DOHH2 (cell line): ENCODE measurements at regions not wholly inside any gene's neighbourhood (a gene's known extent, or its start where the extent isn't known, plus 50 kb on each side); places are given as distances from the start of the nearest gene placed in this dataset.

Experiments
- H3F3A ChIP-seq: fragments of 200-600 bp; sonication (generic), shearing (Covaris generic); 2 replicates; pipeline ENCODE4 v1.6.0; 2016; ENCODE audit warnings: antibody characterized with exemption, mild to moderate bottlenecking; ENCODE audit not compliant: control insufficient read depth, insufficient read depth
- H3K27ac ChIP-seq: fragments of 200-600 bp; sonication (generic); 2 replicates; pipeline ENCODE4 v1.5.1; 2014; ENCODE audit warnings: low read depth, mild to moderate bottlenecking, low read length, moderate library complexity
- H3K27me3 ChIP-seq: fragments of 200-600 bp; sonication (generic); 2 replicates; pipeline ENCODE4 v1.6.1; 2014; ENCODE audit warnings: mild to moderate bottlenecking, low read length, mixed read lengths; ENCODE audit not compliant: control insufficient read depth
- H3K36me3 ChIP-seq: fragments of 200-600 bp; sonication (generic); 2 replicates; pipeline ENCODE4 v1.6.1; 2014; ENCODE audit warnings: mild to moderate bottlenecking, low read length, moderate library complexity, mixed read lengths; ENCODE audit not compliant: control insufficient read depth
- H3K4me1 ChIP-seq: fragments of 200-600 bp; sonication (generic); 2 replicates; pipeline ENCODE4 v1.6.1; 2014; ENCODE audit warnings: mild to moderate bottlenecking, low read length, mixed read lengths; ENCODE audit not compliant: control insufficient read depth
- H3K4me2 ChIP-seq: fragments of 200-600 bp; sonication (generic); 2 replicates; pipeline ENCODE4 v1.6.0; 2014; ENCODE audit warnings: mild to moderate bottlenecking, low read length, moderate library complexity
- H3K4me3 ChIP-seq: fragments of 200-600 bp; sonication (generic); 2 replicates; pipeline ENCODE4 v1.5.1; 2014; ENCODE audit warnings: mild to moderate bottlenecking, low read length, mixed read lengths
- H3K79me2 ChIP-seq: fragments of 200-600 bp; sonication (generic); 2 replicates; pipeline ENCODE4 v1.6.1; 2014; ENCODE audit warnings: mild to moderate bottlenecking, low read length, mixed read lengths; ENCODE audit not compliant: control insufficient read depth
- H3K9me2 ChIP-seq: fragments of 200-600 bp; sonication (generic); replicated peaks from 2 replicates; pipeline ENCODE4 v1.6.1; 2014; ENCODE audit warnings: mild to moderate bottlenecking, low read length, mixed read lengths; ENCODE audit not compliant: control insufficient read depth
- H3K9me3 ChIP-seq: fragments of 200-600 bp; sonication (generic); 2 replicates; pipeline ENCODE4 v1.6.1; 2014; ENCODE audit warnings: antibody characterized with exemption, low read length, mixed read lengths; ENCODE audit not compliant: control insufficient read depth, insufficient read depth
- H4K20me1 ChIP-seq: fragments of 200-600 bp; sonication (generic); 2 replicates; pipeline ENCODE4 v1.6.0; 2014; ENCODE audit warnings: low read depth, mild to moderate bottlenecking, antibody characterized with exemption, low read length, moderate library complexity; ENCODE audit not compliant: control insufficient read depth, insufficient read depth
- EZH2phosphoT487 ChIP-seq: fragments of 200-600 bp; sonication (generic); IDR thresholded peaks from 2 replicates; pipeline ENCODE4 v1.6.1; 2017; ENCODE audit warnings: borderline replicate concordance, mild to moderate bottlenecking, antibody characterized with exemption, low read length, moderate library complexity, mixed read lengths
- TF ChIP-seq, protein P1 (sequence below): fragments of 200-600 bp; sonication (generic); IDR thresholded peaks from one replicate; pipeline ENCODE4 v1.5.1; 2014; ENCODE audit warnings: antibody characterized with exemption, mild to moderate bottlenecking, low read depth, low read length; ENCODE audit not compliant: poor library complexity, severe bottlenecking

DNA sequence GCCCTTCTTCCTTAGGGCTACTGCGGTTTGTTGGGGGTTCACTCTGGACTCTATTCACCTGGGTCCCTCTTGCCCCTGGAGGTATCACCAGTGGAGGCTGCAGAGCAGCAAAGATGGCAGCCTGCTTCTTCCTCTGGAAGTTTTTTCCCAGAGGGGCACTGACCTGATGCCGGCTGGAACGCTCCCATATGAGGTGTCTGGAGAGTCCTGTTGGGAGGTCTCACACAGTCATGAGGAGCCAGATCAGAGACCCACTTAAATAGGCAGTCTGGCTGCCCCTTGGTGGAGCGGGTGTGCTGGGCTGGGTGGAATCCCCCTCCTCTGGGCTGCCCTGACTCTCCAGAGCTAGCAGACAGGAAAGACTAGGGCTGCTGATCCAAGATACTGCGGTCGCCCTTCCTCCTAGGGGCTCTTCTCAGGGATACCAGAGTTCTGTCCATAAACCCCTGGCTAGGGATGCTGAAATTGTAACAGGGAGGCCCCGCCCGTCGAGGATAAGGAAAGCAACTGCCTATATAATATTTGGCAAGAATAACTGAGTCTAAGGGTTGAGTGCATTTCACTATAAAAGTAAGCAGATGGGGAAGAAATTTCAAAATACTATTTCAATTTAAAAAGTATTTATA lies 140.7 kb downstream of the NOL4 start:
- Histone ChIP-seq H3K9me2 (no peaks in the 10 kb centered on the region), H3K79me2 (no peaks in the 10 kb centered on the region), H3K27ac (no peak overlapping the region), H4K20me1 (no peaks in the 10 kb centered on the region), H3K9me3 (no peaks in the 10 kb centered on the region), H3K4me1 (no peaks in the 10 kb centered on the region), H3K4me2 (no peak overlapping the region), H3K27me3 (no peaks in the 10 kb centered on the region), H3K36me3 (no peaks in the 10 kb centered on the region), H3K4me3 (no peak overlapping the region), H3F3A (no peaks in the 10 kb centered on the region)
- no peak for TF ChIP-seq EZH2phosphoT487
- TF ChIP-seq, protein P1, sequence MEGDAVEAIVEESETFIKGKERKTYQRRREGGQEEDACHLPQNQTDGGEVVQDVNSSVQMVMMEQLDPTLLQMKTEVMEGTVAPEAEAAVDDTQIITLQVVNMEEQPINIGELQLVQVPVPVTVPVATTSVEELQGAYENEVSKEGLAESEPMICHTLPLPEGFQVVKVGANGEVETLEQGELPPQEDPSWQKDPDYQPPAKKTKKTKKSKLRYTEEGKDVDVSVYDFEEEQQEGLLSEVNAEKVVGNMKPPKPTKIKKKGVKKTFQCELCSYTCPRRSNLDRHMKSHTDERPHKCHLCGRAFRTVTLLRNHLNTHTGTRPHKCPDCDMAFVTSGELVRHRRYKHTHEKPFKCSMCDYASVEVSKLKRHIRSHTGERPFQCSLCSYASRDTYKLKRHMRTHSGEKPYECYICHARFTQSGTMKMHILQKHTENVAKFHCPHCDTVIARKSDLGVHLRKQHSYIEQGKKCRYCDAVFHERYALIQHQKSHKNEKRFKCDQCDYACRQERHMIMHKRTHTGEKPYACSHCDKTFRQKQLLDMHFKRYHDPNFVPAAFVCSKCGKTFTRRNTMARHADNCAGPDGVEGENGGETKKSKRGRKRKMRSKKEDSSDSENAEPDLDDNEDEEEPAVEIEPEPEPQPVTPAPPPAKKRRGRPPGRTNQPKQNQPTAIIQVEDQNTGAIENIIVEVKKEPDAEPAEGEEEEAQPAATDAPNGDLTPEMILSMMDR, result no peak

DNA sequence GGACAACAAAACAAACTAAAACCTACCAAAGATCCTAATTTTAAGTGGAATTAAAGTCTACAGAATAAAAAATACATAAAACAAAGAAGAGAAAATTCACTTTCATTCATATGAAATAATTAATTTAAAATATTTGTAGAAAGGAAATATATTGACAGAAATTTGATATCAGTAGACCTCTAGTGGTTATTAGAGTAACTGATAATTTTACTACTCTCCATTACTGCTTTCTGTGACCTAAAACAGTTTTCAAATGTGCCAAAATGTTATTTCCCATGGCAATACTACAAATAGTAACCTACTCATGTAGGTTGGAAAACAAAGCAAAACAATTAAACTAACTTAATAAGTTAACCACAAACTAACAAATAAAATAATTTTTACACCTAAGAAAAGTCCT lies 147.1 kb downstream of the NOL4 start:
- H3K9me3 ChIP-seq, result no peaks in the 10 kb centered on the region
- no peaks in the 10 kb centered on the region for H3K79me2 ChIP-seq
- H4K20me1 ChIP-seq, result no peaks in the 10 kb centered on the region
- H3K4me1 ChIP-seq, result no peaks in the 10 kb centered on the region
- H3K27ac ChIP-seq, result no peak overlapping the region
- no peaks in the 10 kb centered on the region for H3K9me2 ChIP-seq
- no peaks in the 10 kb centered on the region for H3F3A ChIP-seq
- H3K4me2 ChIP-seq, result no peak overlapping the region
- H3K4me3 ChIP-seq, result no peak overlapping the region
- H3K27me3 ChIP-seq, result no peaks in the 10 kb centered on the region
- no peaks in the 10 kb centered on the region for H3K36me3 ChIP-seq
- no peak for TF ChIP-seq EZH2phosphoT487
- TF ChIP-seq, protein P1, result peak; percentile 14

DNA sequence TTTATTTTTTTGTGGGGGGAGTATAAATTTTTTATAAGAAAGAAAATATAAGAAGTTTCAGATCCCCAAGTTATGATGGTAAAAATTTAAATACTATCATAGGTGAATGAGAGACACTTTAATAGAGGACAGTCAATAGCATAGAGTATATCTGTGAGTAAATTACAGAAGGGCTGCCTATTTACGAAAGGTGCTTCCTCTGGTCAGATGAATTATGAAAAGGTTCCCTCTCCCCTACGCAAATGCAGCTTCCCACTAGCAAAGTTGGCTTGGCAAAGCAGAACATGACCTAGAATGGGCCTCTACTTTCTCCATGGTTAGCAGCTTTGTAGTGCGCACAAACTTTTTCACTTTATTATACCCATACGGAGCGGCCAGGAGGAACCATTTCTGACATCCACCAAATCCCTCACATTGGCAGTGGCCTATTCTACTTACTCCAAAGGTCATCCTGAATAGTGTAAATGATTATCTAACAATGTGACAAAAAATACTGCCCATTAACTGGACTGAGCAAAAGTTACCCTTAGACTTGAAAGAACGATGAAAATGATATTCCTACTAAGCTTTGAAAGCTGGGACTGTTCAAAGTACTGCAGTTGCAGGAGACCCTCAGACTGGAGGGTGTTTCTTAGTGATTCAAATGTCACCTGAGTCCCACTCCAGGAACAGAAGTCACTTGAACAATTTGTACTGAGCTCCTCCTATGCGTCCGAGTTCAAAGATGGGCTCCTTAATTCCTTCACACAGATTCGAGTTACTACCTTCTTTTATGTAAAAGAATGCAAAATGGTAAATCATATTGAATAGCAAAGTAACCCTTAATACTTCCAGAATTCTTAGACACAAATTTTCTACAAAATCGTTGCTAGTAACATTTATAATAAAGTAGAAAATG lies 148.5 kb downstream of the NOL4 start:
- no peaks in the 10 kb centered on the region for H3F3A ChIP-seq
- H4K20me1 ChIP-seq, result no peaks in the 10 kb centered on the region
- no peak overlapping the region for H3K4me3 ChIP-seq
- no peaks in the 10 kb centered on the region for H3K4me1 ChIP-seq
- no peaks in the 10 kb centered on the region for H3K79me2 ChIP-seq
- no peaks in the 10 kb centered on the region for H3K27me3 ChIP-seq
- no peak overlapping the region for H3K4me2 ChIP-seq
- no peaks in the 10 kb centered on the region for H3K36me3 ChIP-seq
- no peak for TF ChIP-seq EZH2phosphoT487
- TF ChIP-seq, protein P1, result no peak
- no peaks in the 10 kb centered on the region for H3K9me2 ChIP-seq
- no peak overlapping the region for H3K27ac ChIP-seq
- H3K9me3 ChIP-seq, result no peaks in the 10 kb centered on the region
